ENCODE measurements at regions not wholly inside any gene's neighbourhood (a gene's known extent, or its start where the extent isn't known, plus 50 kb on each side); places are given as distances from the start of the nearest gene placed in this dataset.

DNA sequence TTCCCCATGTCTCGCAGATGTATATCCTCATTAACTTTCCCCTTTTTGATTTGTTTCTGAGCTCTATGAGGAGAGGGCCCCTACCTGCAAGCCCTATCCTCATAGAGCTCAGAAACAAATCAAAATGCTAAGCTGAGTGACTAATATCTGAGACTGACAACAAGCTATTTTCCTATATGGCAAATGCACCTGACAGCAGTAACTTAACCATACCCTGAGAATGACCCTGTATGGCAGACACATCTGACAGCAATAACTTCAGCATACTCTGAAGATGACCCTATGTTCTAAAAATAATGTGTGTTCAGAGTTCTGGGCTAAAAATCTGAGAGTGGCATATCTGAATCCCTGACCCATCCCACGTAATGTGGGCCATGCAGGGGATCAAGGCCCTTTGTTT is 79.0 kb upstream of the MEI4 start:
- ChIA-PET CTCF (no interaction called here), RAD21 (ENCODE audit: low non-redundant PET in 1 of 2, low total read pairs in 2 of 2, uncharacterized antibody in 2 of 2, unreplicated experiment in 2 of 2) (no interaction called here), POLR2A (no interaction called here)
- no peaks in the 10 kb centered on the region for H3K9me2 ChIP-seq (ENCODE audit: insufficient read depth)
- intact Hi-C loops (cut with micrococcal nuclease) = no loop called here
- no peaks in the 10 kb centered on the region for H3K27me3 ChIP-seq (ENCODE audit: insufficient read depth, low read length)
- no peaks in the 10 kb centered on the region for H3K9me3 ChIP-seq (ENCODE audit: control insufficient read depth in 1 of 2, insufficient read depth in 1 of 2, low read depth in 1 of 2, low read length in 2 of 2)
- no peaks in the 10 kb centered on the region for H4K20me1 ChIP-seq (ENCODE audit: insufficient read depth)
- no peak overlapping the region for H3K9ac ChIP-seq (ENCODE audit: low read length)
- no peak overlapping the region for H2AFZ ChIP-seq (ENCODE audit: low read depth, low read length, poor library complexity, severe bottlenecking)
- H3K4me2 ChIP-seq (ENCODE audit: low read length) = no peak overlapping the region
- no peaks in the 10 kb centered on the region for H3K4me1 ChIP-seq (ENCODE audit: control insufficient read depth in 1 of 2, insufficient read depth in 2 of 2, low read length in 2 of 2)
- H3K36me3 ChIP-seq (ENCODE audit: control insufficient read depth in 1 of 2, insufficient read depth in 2 of 2, low read length in 2 of 2) = no peaks in the 10 kb centered on the region
- TF ChIP-seq EGR1 (IDR thresholded peaks at IDR 0.05; ENCODE audit: low read depth) (no peak), SP1 (IDR thresholded peaks at IDR 0.05; ENCODE audit: low read depth) (no peak), POLR2AphosphoS5 (IDR thresholded peaks at IDR 0.05; ENCODE audit: low read depth, low read length) (no peak), YY1 (IDR thresholded peaks at IDR 0.05; ENCODE audit: extremely low read depth, insufficient replicate concordance, low read depth, low read length) (no peak), JUND (IDR thresholded peaks at IDR 0.05) (no peak), POLR2A (IDR thresholded peaks at IDR 0.05; ENCODE audit: borderline replicate concordance, extremely low read depth, insufficient read depth, insufficient read length) (no peak), TCF7L2 (IDR thresholded peaks at IDR 0.05; ENCODE audit: borderline replicate concordance, extremely low read depth, insufficient read depth, insufficient read length) (no peak), CBX3 (IDR thresholded peaks at IDR 0.05; ENCODE audit: low read depth) (no peak), FOSL1 (IDR thresholded peaks at IDR 0.05; ENCODE audit: low read depth) (no peak), RAD21 (IDR thresholded peaks at IDR 0.05; ENCODE audit: low read depth) (no peak), ELF1 (IDR thresholded peaks at IDR 0.05; ENCODE audit: borderline replicate concordance, low read depth) (no peak), CEBPB (IDR thresholded peaks at IDR 0.05; ENCODE audit: low read depth) (no peak), SIN3A (IDR thresholded peaks at IDR 0.05; ENCODE audit: low read depth) (no peak), ZFX (IDR thresholded peaks at IDR 0.05) (no peak), EZH2 (IDR thresholded peaks at IDR 0.05) (no peak)
- TF ChIP-seq, protein P1, sequence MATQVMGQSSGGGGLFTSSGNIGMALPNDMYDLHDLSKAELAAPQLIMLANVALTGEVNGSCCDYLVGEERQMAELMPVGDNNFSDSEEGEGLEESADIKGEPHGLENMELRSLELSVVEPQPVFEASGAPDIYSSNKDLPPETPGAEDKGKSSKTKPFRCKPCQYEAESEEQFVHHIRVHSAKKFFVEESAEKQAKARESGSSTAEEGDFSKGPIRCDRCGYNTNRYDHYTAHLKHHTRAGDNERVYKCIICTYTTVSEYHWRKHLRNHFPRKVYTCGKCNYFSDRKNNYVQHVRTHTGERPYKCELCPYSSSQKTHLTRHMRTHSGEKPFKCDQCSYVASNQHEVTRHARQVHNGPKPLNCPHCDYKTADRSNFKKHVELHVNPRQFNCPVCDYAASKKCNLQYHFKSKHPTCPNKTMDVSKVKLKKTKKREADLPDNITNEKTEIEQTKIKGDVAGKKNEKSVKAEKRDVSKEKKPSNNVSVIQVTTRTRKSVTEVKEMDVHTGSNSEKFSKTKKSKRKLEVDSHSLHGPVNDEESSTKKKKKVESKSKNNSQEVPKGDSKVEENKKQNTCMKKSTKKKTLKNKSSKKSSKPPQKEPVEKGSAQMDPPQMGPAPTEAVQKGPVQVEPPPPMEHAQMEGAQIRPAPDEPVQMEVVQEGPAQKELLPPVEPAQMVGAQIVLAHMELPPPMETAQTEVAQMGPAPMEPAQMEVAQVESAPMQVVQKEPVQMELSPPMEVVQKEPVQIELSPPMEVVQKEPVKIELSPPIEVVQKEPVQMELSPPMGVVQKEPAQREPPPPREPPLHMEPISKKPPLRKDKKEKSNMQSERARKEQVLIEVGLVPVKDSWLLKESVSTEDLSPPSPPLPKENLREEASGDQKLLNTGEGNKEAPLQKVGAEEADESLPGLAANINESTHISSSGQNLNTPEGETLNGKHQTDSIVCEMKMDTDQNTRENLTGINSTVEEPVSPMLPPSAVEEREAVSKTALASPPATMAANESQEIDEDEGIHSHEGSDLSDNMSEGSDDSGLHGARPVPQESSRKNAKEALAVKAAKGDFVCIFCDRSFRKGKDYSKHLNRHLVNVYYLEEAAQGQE (IDR thresholded peaks at IDR 0.05; ENCODE audit: low read depth) = no peak
- TF ChIP-seq, protein P2, sequence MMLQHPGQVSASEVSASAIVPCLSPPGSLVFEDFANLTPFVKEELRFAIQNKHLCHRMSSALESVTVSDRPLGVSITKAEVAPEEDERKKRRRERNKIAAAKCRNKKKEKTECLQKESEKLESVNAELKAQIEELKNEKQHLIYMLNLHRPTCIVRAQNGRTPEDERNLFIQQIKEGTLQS (IDR thresholded peaks at IDR 0.05) = no peak
- TF ChIP-seq, protein P3, sequence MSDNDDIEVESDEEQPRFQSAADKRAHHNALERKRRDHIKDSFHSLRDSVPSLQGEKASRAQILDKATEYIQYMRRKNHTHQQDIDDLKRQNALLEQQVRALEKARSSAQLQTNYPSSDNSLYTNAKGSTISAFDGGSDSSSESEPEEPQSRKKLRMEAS (IDR thresholded peaks at IDR 0.05) = no peak
- TF ChIP-seq, protein P4, sequence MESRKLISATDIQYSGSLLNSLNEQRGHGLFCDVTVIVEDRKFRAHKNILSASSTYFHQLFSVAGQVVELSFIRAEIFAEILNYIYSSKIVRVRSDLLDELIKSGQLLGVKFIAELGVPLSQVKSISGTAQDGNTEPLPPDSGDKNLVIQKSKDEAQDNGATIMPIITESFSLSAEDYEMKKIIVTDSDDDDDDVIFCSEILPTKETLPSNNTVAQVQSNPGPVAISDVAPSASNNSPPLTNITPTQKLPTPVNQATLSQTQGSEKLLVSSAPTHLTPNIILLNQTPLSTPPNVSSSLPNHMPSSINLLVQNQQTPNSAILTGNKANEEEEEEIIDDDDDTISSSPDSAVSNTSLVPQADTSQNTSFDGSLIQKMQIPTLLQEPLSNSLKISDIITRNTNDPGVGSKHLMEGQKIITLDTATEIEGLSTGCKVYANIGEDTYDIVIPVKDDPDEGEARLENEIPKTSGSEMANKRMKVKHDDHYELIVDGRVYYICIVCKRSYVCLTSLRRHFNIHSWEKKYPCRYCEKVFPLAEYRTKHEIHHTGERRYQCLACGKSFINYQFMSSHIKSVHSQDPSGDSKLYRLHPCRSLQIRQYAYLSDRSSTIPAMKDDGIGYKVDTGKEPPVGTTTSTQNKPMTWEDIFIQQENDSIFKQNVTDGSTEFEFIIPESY (IDR thresholded peaks at IDR 0.05; ENCODE audit: extremely low read depth, insufficient replicate concordance, low read length) = no peak
- H3K79me2 ChIP-seq (ENCODE audit: insufficient read depth, low read length) = no peaks in the 10 kb centered on the region
- no TSS peak for BruUV-seq (replicated peaks)
- no peak overlapping the region for H3K4me3 ChIP-seq (replicated peaks in 1 of 2; ENCODE audit: low read depth in 1 of 2, low read length in 2 of 2)
- DNase-seq (ENCODE audit: low read depth, low spot score) (no peak), ATAC-seq (no peak)
- H3K27ac ChIP-seq (ENCODE audit: low read depth, low read length) = no peak overlapping the region

Data from HCT116 (cell line).